ENCODE measurements at regions not wholly inside any gene's neighbourhood (a gene's known extent, or its start where the extent isn't known, plus 50 kb on each side); places are given as distances from the start of the nearest gene placed in this dataset.

- no peak for DNase-seq (ENCODE audit: low read depth)
- TF ChIP-seq, protein P1, sequence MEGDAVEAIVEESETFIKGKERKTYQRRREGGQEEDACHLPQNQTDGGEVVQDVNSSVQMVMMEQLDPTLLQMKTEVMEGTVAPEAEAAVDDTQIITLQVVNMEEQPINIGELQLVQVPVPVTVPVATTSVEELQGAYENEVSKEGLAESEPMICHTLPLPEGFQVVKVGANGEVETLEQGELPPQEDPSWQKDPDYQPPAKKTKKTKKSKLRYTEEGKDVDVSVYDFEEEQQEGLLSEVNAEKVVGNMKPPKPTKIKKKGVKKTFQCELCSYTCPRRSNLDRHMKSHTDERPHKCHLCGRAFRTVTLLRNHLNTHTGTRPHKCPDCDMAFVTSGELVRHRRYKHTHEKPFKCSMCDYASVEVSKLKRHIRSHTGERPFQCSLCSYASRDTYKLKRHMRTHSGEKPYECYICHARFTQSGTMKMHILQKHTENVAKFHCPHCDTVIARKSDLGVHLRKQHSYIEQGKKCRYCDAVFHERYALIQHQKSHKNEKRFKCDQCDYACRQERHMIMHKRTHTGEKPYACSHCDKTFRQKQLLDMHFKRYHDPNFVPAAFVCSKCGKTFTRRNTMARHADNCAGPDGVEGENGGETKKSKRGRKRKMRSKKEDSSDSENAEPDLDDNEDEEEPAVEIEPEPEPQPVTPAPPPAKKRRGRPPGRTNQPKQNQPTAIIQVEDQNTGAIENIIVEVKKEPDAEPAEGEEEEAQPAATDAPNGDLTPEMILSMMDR (IDR thresholded peaks at IDR 0.05; ENCODE audit: insufficient read depth, low read depth, low read length): no peak
- no peak overlapping the region for H3K4me3 ChIP-seq (ENCODE audit: low read depth, low read length)
Observed at GRCh38 chr5:110255194-110255593, 471.3 kb downstream of the TMEM232 start.

- no peak for DNase-seq (ENCODE audit: low read depth)
- H3K4me3 ChIP-seq (ENCODE audit: low read depth, low read length): no peak overlapping the region
- TF ChIP-seq, protein P1 (IDR thresholded peaks at IDR 0.05; ENCODE audit: insufficient read depth, low read depth, low read length): no peak
Observed at GRCh38 chr5:110256298-110256697, 470.2 kb downstream of the TMEM232 start.

GRCh38 chr5:110257971-110258370, 468.5 kb downstream of the TMEM232 start:
- TF ChIP-seq, protein P1 (IDR thresholded peaks at IDR 0.05; ENCODE audit: insufficient read depth, low read depth, low read length): no peak
- no peak overlapping the region for H3K4me3 ChIP-seq (ENCODE audit: low read depth, low read length)
- no peak for DNase-seq (ENCODE audit: low read depth)

DNA sequence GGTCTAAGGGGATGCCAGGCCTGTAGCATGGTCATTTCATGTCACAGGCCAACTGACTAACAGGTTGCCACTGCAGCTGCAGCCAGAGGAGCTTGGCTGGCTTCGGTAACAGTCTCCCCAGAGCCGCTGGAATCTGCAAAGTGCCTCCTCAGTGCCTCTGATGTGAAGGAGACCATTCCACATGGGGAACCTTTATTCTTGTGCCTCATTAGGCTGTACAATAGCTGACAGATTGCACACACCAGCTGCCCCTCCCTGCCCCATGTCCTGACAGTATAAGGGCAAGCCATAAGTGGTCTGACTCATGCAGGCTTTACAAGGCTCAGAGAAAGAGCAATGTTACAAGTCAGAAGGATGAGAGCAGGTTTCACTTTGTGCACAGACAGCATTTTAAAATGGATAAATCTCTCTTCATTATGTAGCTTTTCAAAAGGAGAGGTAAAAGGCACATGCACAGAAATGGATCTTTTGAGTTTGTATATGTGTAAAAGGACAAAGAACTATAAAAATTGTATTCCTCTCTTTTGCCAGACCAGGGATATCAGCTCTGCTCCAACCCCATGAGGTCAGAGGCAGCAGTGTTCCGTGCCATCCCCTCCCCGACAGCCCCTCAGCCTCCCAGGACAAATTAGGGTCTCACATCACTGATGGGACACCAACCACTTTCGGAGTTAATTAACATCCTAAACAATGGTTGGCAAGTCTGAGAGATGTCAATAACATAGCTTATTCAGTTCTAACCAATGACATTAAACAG, 467.8 kb downstream of the TMEM232 start:
- peak; percentile 36 for DNase-seq (ENCODE audit: low read depth)
- no peak overlapping the region for H3K4me3 ChIP-seq (ENCODE audit: low read depth, low read length)
- TF ChIP-seq, protein P1 (IDR thresholded peaks at IDR 0.05; ENCODE audit: insufficient read depth, low read depth, low read length): no peak

GRCh38 chr5:110262749-110263148, 463.7 kb downstream of the TMEM232 start:
- DNase-seq (ENCODE audit: low read depth): peak; percentile 51
- no peak overlapping the region for H3K4me3 ChIP-seq (ENCODE audit: low read depth, low read length)
- TF ChIP-seq, protein P1 (IDR thresholded peaks at IDR 0.05; ENCODE audit: insufficient read depth, low read depth, low read length): no peak

DNA sequence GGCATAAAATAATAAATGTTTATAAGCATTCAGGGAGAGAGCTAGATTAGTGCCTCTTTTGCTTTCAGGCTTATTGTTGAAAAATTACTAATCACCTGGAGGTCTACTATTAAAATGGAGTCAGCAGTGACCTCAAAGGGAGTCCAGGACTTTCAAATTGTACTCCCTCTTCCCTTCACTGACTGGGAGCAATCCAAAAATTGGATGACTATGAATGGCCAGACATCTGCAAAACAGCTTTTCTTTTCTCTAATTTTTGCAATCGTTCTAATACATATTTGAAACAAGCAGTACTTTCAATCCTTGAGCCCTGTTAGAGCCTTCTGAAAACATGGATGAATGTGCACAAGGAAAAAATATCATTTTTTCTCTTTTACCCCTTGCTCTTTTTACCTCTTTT, 461.8 kb downstream of the TMEM232 start:
- DNase-seq (ENCODE audit: low read depth): no peak
- TF ChIP-seq, protein P1 (IDR thresholded peaks at IDR 0.05; ENCODE audit: insufficient read depth, low read depth, low read length): no peak
- H3K4me3 ChIP-seq (ENCODE audit: low read depth, low read length): no peak overlapping the region

DNA sequence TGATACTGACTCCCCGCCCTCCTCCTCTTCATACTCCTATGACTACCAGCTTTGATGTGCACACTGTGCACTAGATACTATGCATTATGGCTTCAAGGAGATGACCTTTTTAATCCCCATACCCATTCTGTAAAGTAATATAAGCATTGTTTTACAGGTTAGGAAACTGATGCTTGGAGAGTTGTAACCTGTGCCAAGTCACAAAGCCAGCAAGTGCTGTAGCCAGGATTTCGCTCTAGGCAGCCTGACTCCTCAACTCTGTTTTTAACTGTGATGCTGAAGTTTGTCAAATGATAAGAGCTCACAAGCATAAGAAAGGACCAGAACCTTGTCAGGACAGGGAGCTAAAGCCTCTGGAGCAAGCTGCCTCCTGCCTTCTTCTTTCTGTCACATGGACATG, 461.3 kb downstream of the TMEM232 start:
- TF ChIP-seq, protein P1 (IDR thresholded peaks at IDR 0.05; ENCODE audit: insufficient read depth, low read depth, low read length): no peak
- no peak for DNase-seq (ENCODE audit: low read depth)
- H3K4me3 ChIP-seq (ENCODE audit: low read depth, low read length): no peak overlapping the region

All from fibroblast of villous mesenchyme (primary cell).